ENCODE measurements at regions not wholly inside any gene's neighbourhood (a gene's known extent, or its start where the extent isn't known, plus 50 kb on each side); places are given as distances from the start of the nearest gene placed in this dataset.
A peak's percentile ranks its signal among the peaks of the same experiment; 100 is the strongest.

GRCh38 chr5:67660149-67660548, 463.6 kb upstream of the CD180 start:
- H3K27me3 Mint-ChIP-seq = peaks cover 6% of the 10 kb centered on the region

DNA sequence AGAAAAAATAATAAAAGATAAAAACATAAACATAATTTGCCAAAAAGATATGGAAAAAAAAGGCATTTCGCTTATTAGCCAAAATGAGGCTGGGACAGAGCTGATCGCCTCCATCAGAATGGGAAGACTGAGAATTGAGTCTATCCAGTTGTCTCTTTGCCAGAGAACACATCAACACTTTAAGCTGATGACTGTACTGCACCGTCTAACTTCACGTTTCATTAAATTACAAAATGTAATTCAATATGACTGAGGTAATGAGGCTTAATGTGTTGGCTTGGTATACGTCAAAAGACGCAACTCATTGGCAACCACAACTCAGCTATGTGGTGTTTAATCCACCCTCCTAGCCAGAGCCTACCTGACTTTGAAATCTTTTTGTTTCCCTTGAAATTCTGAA, 462.7 kb upstream of the CD180 start:
- Histone ChIP-seq H3K9me3 (ENCODE audit: control insufficient read depth in 2 of 2, low read length in 2 of 2) (no peaks in the 10 kb centered on the region), H3K27me3 (ENCODE audit: control insufficient read depth, insufficient read depth, low read length) (no peaks in the 10 kb centered on the region), H3K4me1 (ENCODE audit: control insufficient read depth, insufficient read depth, low read length, poor library complexity, severe bottlenecking) (no peaks in the 10 kb centered on the region), H3K36me3 (ENCODE audit: control insufficient read depth, insufficient read depth, low read length) (no peaks in the 10 kb centered on the region), H3K4me3 (ENCODE audit: low read depth, low read length) (no peak overlapping the region), H3K27ac (ENCODE audit: insufficient read depth, low read length, poor library complexity, severe bottlenecking) (no peak overlapping the region)
- Mint-ChIP-seq H3K27me3 (peaks cover 11% of the 10 kb centered on the region), H3K4me3 (no peak overlapping the region), H3K36me3 (no peaks in the 10 kb centered on the region), H3K9me3 (peaks cover 0 to 6% (median 0%) of the 10 kb centered on the region in 7 donors), H3K27ac (no peak overlapping the region), H3K4me1 (no peaks in the 10 kb centered on the region)
- no peak for DNase-seq
- ATAC-seq (ENCODE audit: low read depth in 2 of 2) = no peak

More at GRCh38 chr5:67660149-67660548, 463.6 kb upstream of the CD180 start:
- no peaks in the 10 kb centered on the region for H3K4me1 ChIP-seq (ENCODE audit: control insufficient read depth, insufficient read depth, low read length, poor library complexity, severe bottlenecking)
- peaks cover 0 to 10% (median 0%) of the 10 kb centered on the region in 7 donors for H3K9me3 Mint-ChIP-seq
- no peak overlapping the region for H3K4me3 ChIP-seq (ENCODE audit: low read depth, low read length)
- H3K27ac Mint-ChIP-seq = no peak overlapping the region
- H3K36me3 Mint-ChIP-seq = no peaks in the 10 kb centered on the region
- no peaks in the 10 kb centered on the region for H3K36me3 ChIP-seq (ENCODE audit: control insufficient read depth, insufficient read depth, low read length)
- ATAC-seq (ENCODE audit: low read depth in 2 of 2) (no peak), DNase-seq (no peak)
- no peaks in the 10 kb centered on the region for H3K27me3 ChIP-seq (ENCODE audit: control insufficient read depth, insufficient read depth, low read length)
- no peak overlapping the region for H3K27ac ChIP-seq (ENCODE audit: insufficient read depth, low read length, poor library complexity, severe bottlenecking)
- H3K4me3 Mint-ChIP-seq = no peak overlapping the region
- no peaks in the 10 kb centered on the region for H3K4me1 Mint-ChIP-seq
- no peaks in the 10 kb centered on the region for H3K9me3 ChIP-seq (ENCODE audit: control insufficient read depth in 2 of 2, low read length in 2 of 2)

DNA sequence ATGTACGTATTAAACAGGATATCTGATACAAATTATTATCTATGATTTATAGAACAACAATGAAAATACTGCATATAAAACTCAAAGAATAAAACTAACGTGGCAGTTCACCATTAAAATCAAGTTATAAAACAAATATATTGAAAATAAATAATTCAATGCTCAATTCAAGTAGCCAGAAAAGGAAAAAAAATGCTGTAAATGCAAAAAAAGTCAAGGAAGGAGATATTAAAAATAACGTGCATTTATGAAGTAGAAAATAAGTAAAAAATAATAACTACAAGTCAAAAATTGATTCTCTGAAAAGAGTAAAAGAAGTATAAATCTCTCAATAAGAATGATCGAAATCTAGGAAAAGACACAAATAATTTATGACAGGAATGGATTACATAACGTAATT, 460.5 kb upstream of the CD180 start:
- Mint-ChIP-seq H3K36me3 (no peaks in the 10 kb centered on the region), H3K27ac (no peak overlapping the region), H3K4me3 (no peak overlapping the region), H3K4me1 (no peaks in the 10 kb centered on the region), H3K9me3 (no peaks in the 10 kb centered on the region), H3K27me3 (peaks cover 21% of the 10 kb centered on the region)
- H3K36me3 ChIP-seq (ENCODE audit: control insufficient read depth, insufficient read depth, low read length) = no peaks in the 10 kb centered on the region
- DNase-seq (no peak), ATAC-seq (ENCODE audit: low read depth in 2 of 2) (no peak)
- H3K4me1 ChIP-seq (ENCODE audit: control insufficient read depth, insufficient read depth, low read length, poor library complexity, severe bottlenecking) = no peaks in the 10 kb centered on the region
- no peaks in the 10 kb centered on the region for H3K9me3 ChIP-seq (ENCODE audit: control insufficient read depth in 2 of 2, low read length in 2 of 2)
- H3K27ac ChIP-seq (ENCODE audit: insufficient read depth, low read length, poor library complexity, severe bottlenecking) = no peak overlapping the region
- no peak overlapping the region for H3K4me3 ChIP-seq (ENCODE audit: low read depth, low read length)
- no peaks in the 10 kb centered on the region for H3K27me3 ChIP-seq (ENCODE audit: control insufficient read depth, insufficient read depth, low read length)

DNA sequence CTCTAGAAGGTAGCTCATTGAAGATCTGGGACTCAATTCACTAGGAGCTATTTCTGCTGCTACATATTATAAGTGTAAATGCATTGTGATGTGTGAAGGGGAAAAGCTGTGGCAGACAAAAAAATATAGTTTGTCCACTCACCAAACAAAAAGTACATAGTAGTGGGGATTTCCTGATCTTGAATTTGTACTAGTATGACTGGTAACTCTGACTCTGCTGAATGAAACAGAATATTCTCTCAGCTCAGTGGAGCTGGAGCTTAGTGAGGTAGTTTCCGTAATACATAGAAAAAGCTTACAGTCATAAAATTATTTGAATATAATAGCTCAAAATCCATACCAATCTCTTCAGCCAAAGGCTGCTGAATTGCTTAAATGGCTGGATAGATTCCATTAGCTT, 455.6 kb upstream of the CD180 start:
- H3K4me1 Mint-ChIP-seq = no peaks in the 10 kb centered on the region
- Histone ChIP-seq H3K4me3 (ENCODE audit: low read depth, low read length) (no peak overlapping the region), H3K36me3 (ENCODE audit: control insufficient read depth, insufficient read depth, low read length) (no peaks in the 10 kb centered on the region), H3K27me3 (ENCODE audit: control insufficient read depth, insufficient read depth, low read length) (peaks cover 4% of the 10 kb centered on the region), H3K4me1 (ENCODE audit: control insufficient read depth, insufficient read depth, low read length, poor library complexity, severe bottlenecking) (no peaks in the 10 kb centered on the region), H3K9me3 (ENCODE audit: control insufficient read depth in 2 of 2, low read length in 2 of 2) (no peaks in the 10 kb centered on the region), H3K27ac (ENCODE audit: insufficient read depth, low read length, poor library complexity, severe bottlenecking) (no peak overlapping the region)
- no peak for ATAC-seq (ENCODE audit: low read depth in 2 of 2)
- H3K27ac Mint-ChIP-seq = no peak overlapping the region
- H3K9me3 Mint-ChIP-seq = no peaks in the 10 kb centered on the region
- peak in 1 of 3 donors; percentile 0 for DNase-seq
- H3K4me3 Mint-ChIP-seq = no peak overlapping the region
- peaks cover 15% of the 10 kb centered on the region for H3K27me3 Mint-ChIP-seq
- H3K36me3 Mint-ChIP-seq = no peaks in the 10 kb centered on the region

DNA sequence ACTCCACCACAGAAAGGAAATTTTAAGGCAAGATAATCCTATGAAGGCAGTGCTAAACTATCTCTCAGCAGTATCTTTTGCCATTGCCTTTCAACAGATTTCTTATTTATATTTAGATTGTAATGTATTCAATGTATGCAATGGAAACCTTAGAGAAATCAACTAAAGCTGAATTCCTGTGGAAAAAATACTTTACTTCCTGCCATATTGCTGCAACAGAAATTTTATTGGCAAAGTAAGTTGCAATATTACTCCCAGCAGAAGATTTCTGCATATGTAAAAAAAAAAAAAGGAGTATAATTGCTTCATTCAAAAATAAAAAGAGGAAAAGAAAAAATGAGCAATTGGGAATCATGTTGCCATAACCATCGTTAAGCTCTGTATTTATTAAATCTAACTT, 454.6 kb upstream of the CD180 start:
- H3K27ac Mint-ChIP-seq = no peak overlapping the region
- ATAC-seq (ENCODE audit: low read depth in 2 of 2) (no peak), DNase-seq (no peak)
- no peak overlapping the region for H3K4me3 ChIP-seq (ENCODE audit: low read depth, low read length)
- no peak overlapping the region for H3K27ac ChIP-seq (ENCODE audit: insufficient read depth, low read length, poor library complexity, severe bottlenecking)
- no peaks in the 10 kb centered on the region for H3K9me3 Mint-ChIP-seq
- H3K4me1 ChIP-seq (ENCODE audit: control insufficient read depth, insufficient read depth, low read length, poor library complexity, severe bottlenecking) = no peaks in the 10 kb centered on the region
- H3K36me3 ChIP-seq (ENCODE audit: control insufficient read depth, insufficient read depth, low read length) = no peaks in the 10 kb centered on the region
- H3K27me3 ChIP-seq (ENCODE audit: control insufficient read depth, insufficient read depth, low read length) = peaks cover 4% of the 10 kb centered on the region
- no peaks in the 10 kb centered on the region for H3K9me3 ChIP-seq (ENCODE audit: control insufficient read depth in 2 of 2, low read length in 2 of 2)
- no peaks in the 10 kb centered on the region for H3K36me3 Mint-ChIP-seq
- H3K27me3 Mint-ChIP-seq = peaks cover 19% of the 10 kb centered on the region
- no peak overlapping the region for H3K4me3 Mint-ChIP-seq
- peaks cover 0 to 6% (median 2%) of the 10 kb centered on the region in 4 donors for H3K4me1 Mint-ChIP-seq

GRCh38 chr5:67648201-67648671, 451.6 kb upstream of the CD180 start:
- Histone ChIP-seq H3K4me3 (ENCODE audit: low read depth, low read length) (no peak overlapping the region), H3K36me3 (ENCODE audit: control insufficient read depth, insufficient read depth, low read length) (no peaks in the 10 kb centered on the region), H3K27ac (ENCODE audit: insufficient read depth, low read length, poor library complexity, severe bottlenecking) (no peak overlapping the region), H3K9me3 (ENCODE audit: control insufficient read depth in 2 of 2, low read length in 2 of 2) (peaks cover 0 to 3% of the 10 kb centered on the region in 2 experiments), H3K27me3 (ENCODE audit: control insufficient read depth, insufficient read depth, low read length) (peaks cover 4% of the 10 kb centered on the region), H3K4me1 (ENCODE audit: control insufficient read depth, insufficient read depth, low read length, poor library complexity, severe bottlenecking) (no peaks in the 10 kb centered on the region)
- no peak for ATAC-seq (ENCODE audit: low read depth in 2 of 2)
- no peak overlapping the region for H3K27ac Mint-ChIP-seq
- peaks cover 0 to 11% (median 2%) of the 10 kb centered on the region in 7 donors for H3K9me3 Mint-ChIP-seq
- H3K4me3 Mint-ChIP-seq = no peak overlapping the region
- H3K27me3 Mint-ChIP-seq = peaks cover 14% of the 10 kb centered on the region
- peaks cover 0 to 9% (median 4%) of the 10 kb centered on the region in 4 donors for H3K4me1 Mint-ChIP-seq
- no peak for DNase-seq
- no peaks in the 10 kb centered on the region for H3K36me3 Mint-ChIP-seq

DNA sequence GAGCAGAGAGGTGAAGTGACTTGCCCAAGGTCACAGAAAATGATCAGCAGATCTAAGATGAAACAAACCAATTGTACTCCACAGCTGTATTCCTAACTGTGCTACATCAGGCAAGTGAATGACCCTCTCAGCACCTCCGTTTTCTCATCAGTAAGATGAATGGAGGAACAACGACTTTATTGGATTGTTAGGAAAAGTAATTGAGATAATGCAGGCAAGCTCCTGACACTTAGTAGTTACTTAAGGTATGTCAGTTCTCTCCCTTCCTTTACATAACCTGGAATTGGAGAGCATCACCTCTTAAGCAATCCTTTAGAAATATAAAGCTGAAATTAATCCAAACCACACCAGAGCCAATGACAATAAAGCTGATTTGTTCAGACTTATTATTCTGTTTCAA, 451.2 kb upstream of the CD180 start:
- peaks cover 0 to 11% (median 2%) of the 10 kb centered on the region in 7 donors for H3K9me3 Mint-ChIP-seq
- H3K27ac ChIP-seq (ENCODE audit: insufficient read depth, low read length, poor library complexity, severe bottlenecking) = no peak overlapping the region
- H3K4me1 ChIP-seq (ENCODE audit: control insufficient read depth, insufficient read depth, low read length, poor library complexity, severe bottlenecking) = no peaks in the 10 kb centered on the region
- peaks cover 0 to 3% of the 10 kb centered on the region in 2 experiments for H3K9me3 ChIP-seq (ENCODE audit: control insufficient read depth in 2 of 2, low read length in 2 of 2)
- H3K36me3 Mint-ChIP-seq = no peaks in the 10 kb centered on the region
- DNase-seq (no peak), ATAC-seq (ENCODE audit: low read depth in 2 of 2) (no peak)
- H3K4me1 Mint-ChIP-seq = peaks cover 0 to 9% (median 4%) of the 10 kb centered on the region in 4 donors
- H3K27ac Mint-ChIP-seq = no peak overlapping the region
- H3K36me3 ChIP-seq (ENCODE audit: control insufficient read depth, insufficient read depth, low read length) = no peaks in the 10 kb centered on the region
- H3K27me3 Mint-ChIP-seq = peaks cover 14% of the 10 kb centered on the region
- H3K4me3 ChIP-seq (ENCODE audit: low read depth, low read length) = no peak overlapping the region
- peaks cover 4% of the 10 kb centered on the region for H3K27me3 ChIP-seq (ENCODE audit: control insufficient read depth, insufficient read depth, low read length)
- no peak overlapping the region for H3K4me3 Mint-ChIP-seq

GRCh38 chr5:67644221-67644920, 447.8 kb upstream of the CD180 start:
- peaks cover 0 to 11% (median 3%) of the 10 kb centered on the region in 7 donors for H3K9me3 Mint-ChIP-seq
- H3K4me1 Mint-ChIP-seq = peaks cover 0 to 9% (median 4%) of the 10 kb centered on the region in 4 donors
- ATAC-seq (ENCODE audit: low read depth in 2 of 2) = no peak
- peak overlapping the region in 1 of 4 donors; percentile 27 for H3K4me3 Mint-ChIP-seq
- no peaks in the 10 kb centered on the region for H3K36me3 Mint-ChIP-seq
- peaks cover 9% of the 10 kb centered on the region for H3K27me3 Mint-ChIP-seq
- H3K27ac Mint-ChIP-seq = no peak overlapping the region
- Histone ChIP-seq H3K4me3 (ENCODE audit: low read depth, low read length) (no peak overlapping the region), H3K9me3 (ENCODE audit: control insufficient read depth in 2 of 2, low read length in 2 of 2) (peaks cover 0 to 3% of the 10 kb centered on the region in 2 experiments), H3K4me1 (ENCODE audit: control insufficient read depth, insufficient read depth, low read length, poor library complexity, severe bottlenecking) (no peaks in the 10 kb centered on the region), H3K36me3 (ENCODE audit: control insufficient read depth, insufficient read depth, low read length) (no peaks in the 10 kb centered on the region), H3K27ac (ENCODE audit: insufficient read depth, low read length, poor library complexity, severe bottlenecking) (no peak overlapping the region), H3K27me3 (ENCODE audit: control insufficient read depth, insufficient read depth, low read length) (peaks cover 4% of the 10 kb centered on the region)
- no peak for DNase-seq
